ENCODE measurements at regions not wholly inside any gene's neighbourhood (a gene's known extent, or its start where the extent isn't known, plus 50 kb on each side); places are given as distances from the start of the nearest gene placed in this dataset.

DNA sequence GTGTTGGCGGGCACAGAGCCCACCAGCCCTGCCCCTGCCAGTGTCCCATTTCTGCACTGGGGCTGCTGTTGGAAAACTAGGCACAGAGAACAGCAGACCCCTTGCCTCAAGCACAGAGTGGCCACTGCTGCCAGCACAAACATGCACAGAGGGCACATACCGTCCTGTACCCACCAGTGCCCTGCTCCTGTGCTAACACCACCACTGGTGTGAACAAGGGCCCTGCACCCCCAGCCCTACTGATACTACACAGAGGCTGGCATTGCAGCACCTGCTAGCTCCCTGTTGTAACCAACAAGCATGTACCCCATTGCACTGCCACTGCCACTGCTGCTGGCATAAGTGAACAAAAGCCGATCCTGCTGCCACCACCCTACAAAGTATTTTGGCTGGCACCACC is 348.0 kb upstream of the MPDZ start:
- no peak for DNase-seq

DNA sequence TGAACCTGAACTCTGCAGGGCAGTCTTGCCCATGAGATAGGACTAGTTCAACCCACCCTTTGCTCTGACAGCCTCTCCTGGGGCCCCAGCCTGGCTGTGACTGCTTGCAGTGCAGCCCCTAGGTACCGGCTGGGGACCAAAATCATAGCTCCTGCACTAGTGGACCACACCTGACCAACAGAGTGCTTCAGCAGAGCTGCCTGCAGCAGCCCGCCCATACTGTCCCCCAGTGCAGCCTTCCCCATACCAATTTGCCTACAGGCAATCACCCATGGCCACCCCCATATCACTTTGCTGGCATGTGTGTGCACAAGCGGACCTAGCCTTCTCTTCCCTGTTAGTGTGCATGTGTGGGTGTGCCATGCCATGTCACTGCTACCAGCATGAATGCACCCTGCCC is 347.6 kb upstream of the MPDZ start:
- no peak for DNase-seq

DNA sequence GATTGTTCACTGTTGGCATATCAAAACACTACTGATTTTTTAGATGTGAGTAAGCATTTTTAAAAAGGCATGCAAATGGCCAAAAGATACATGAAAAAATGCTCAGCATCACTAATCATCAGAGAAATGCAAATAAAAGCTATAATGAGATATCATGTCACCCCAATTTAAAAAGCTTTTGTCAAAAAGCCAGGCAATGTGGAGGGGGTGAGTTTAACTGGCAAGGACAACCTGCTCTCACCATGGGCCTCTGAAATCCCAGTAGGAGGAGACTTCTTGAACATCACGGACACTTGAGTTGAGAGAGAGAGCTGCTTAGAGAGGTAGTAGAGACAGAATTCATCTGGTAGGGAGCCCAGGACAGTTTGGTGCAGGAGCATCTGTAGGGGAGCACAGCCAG is 347.1 kb upstream of the MPDZ start:
- DNase-seq = no peak

- no peak for DNase-seq
Measured at GRCh38 chr9:13621872-13622564, 342.5 kb upstream of the MPDZ start.

DNA sequence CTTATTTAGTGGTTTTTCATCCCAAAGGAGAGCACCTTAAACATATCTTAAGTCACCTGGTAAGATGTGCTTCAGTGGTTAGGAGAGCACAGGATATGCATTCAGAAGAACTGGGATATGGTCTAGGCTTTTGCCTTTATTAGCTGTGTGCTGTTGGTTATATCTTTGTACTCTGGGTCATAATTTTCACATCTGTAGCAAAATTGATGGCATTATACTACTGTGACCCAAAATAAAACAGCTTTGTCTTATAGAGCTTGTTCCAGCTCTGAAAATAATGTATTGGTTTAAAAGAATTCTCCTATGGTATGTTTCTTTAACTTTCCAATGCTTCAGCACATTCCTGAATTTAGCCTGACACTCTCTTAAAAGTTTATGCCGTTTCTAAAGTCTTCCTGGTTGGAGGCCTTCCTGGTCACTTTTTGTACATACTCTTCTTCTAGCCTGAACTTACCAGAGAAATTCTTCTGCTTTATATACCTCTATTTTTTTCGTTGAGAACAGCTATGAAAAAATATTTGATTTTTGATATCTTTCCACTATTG is 337.1 kb upstream of the MPDZ start:
- DNase-seq = no peak

- no peak for DNase-seq
Measured at GRCh38 chr9:13615660-13616490, 336.4 kb upstream of the MPDZ start.

- no peak for DNase-seq
Measured at GRCh38 chr9:13614060-13614459, 334.6 kb upstream of the MPDZ start.

DNA sequence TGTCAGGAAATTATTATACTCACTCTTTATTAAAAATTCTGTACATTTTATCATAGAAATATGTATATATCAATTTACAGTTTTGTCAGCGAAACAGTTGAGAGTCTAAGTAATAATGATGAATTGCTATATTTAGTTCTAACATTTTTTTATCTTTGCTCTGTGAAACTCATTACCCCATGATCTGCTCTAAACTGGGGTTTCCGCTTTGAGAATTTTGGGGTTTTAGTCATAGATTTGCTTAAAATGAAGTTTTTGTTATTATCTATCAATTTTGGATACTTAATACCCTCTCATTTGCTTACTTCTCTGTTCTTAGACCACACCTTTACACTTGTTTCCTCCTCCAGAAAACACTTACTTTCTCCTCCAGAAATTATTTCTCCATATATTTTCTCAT is 333.8 kb upstream of the MPDZ start:
- no peak for DNase-seq

DNA sequence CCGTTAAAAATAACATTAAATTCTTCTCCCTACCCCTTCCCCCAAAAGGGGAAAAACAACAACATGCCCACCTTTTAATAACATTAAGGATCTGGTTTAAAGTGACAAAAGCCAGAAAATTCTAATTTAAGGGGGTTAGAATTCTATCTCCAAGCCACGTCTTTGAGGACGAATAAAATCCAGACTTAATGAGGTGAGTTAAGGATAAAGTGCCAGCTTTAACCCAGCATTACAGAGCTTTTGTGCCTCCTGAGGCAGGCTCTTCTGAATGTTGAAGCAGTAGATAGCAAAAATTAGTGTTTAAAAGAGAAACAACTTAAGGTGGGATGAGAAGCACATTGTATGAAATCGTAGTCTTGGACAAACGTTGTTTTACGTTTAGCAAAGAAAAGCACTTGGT is 329.0 kb upstream of the MPDZ start:
- no peak for DNase-seq

GRCh38 chr9:13607481-13608441 is 328.3 kb upstream of the MPDZ start:
- DNase-seq = no peak

GRCh38 chr9:13606586-13606985 is 327.1 kb upstream of the MPDZ start:
- no peak for DNase-seq

DNA sequence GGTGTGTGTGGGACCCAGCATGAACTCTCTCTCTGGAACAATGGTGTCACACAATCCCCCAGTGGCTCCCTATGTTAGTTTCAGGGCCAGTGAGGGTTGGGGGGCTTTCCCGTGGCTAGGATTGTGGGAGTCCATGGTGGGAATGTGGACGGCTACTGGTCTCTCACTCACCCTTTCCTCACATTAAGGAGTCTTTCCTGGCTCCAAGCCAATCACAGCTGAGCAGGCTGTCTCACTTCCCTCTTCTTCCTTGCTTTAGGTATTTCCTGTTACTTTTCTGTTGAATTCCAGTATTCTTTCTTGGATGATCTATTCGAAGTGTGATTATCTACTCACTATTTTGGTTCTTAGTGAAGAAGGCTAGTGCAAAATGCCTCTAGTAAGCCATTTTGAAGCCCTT is 324.4 kb upstream of the MPDZ start:
- DNase-seq = no peak

DNA sequence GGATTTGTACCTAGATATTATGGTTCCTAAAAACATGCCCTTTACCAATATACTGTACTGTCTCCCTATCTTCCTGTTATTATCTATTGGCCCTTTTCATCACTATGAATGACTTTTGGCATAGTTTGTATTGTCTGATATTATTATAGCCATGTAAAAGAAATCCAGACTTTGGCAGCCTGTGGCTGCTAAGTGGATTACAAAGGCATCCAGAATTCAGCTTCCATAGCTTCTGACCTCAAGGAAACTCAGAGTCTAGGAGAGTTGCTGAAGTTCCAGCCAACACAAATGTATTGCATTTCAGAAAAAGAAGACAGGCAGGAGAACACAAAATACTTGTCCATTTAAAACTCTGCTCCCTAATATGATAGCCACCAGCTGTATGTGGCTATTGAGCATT is 319.2 kb upstream of the MPDZ start:
- DNase-seq = no peak

DNA sequence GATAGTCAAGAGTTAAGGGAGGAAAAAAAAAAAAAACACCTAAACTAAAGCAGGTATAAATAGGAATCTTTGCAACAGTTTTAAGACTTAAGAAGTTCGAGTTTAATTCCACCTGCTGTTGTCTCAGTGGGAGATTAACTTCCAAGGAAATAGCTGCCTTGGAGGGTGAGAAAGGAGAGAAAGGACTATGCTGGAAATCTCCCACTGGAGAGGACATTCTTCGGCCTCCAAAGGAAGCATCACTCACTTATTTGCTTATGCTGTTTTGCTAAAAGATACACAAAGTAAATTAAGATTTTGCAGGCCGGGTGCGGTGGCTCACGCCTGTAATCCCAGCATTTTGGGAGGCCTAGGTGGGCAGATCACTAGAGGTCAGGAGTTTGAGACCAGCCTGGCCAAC is 317.9 kb upstream of the MPDZ start:
- no peak for DNase-seq

DNA sequence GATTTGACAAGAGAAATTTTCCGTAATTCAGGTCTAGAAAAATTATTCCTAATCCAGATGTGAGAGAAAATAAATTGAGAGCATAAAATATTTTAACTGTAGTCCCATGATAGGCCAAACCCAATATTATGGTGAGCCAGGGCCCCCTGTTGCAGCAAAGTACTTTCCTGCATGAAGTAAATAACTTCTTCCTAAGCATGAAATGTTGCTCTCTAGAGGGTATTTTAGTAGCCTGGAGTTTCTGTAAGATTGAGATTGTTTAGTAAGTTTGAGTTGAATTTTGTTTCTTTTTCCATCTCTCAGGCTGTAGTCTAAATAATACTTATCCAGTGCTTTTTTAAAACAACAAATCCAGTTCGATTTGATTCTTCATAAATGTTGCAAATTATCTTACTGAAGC is 317.5 kb upstream of the MPDZ start:
- DNase-seq = no peak

GRCh38 chr9:13596383-13596970 is 317.0 kb upstream of the MPDZ start:
- no peak for DNase-seq

DNA sequence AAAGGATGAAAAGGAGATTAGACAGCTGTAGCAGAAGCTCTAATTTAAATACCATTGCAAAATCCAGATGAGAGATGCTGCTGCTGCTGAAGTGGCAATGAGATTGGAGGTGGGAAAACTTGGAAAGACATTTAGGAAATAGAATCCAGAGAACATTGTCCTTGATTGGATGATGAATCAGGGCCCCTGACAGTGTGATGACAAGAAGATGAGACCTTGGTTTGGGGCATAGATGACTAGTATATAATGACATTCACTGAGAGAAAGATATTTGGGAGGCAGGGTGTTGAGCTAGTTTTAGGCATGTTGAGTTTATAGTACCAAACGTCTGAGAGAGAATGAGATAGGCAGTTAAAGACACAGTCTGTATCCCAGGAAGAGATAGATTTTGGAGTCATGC is 311.5 kb upstream of the MPDZ start:
- DNase-seq = no peak

DNA sequence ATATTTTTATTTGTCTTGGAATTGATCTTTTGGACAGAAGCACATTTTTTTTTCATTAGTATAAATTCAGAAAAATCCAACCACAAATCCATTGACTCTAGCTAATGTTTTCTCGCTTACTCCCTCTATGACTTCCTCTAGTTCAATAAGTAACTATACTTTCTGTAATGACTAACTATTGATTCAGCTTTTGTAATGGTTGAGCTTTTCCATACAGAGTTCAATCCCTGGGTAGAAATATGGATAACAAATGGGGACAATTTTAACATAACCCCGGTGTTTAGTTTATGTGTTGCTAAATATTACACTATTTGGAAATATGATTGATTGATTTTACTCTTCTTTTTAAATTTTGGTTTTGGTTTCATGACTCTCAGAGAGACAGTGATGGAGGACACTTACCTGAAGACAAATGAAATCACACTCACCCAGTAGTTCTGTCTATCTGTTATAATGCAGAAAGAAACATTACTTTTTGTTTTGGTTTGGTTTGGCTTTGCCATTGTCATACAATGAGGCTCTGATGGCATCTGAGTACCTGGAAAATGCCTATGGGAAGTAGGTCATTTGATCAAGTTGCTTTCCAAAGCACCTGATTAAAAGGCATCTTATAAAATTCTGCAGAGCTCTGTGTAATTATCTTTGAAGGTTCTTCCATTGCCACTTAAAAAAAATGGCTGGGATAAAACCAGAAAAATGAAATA is 309.7 kb upstream of the MPDZ start:
- DNase-seq = no peak

- no peak for DNase-seq
Measured at GRCh38 chr9:13588151-13589033, 308.9 kb upstream of the MPDZ start.

DNA sequence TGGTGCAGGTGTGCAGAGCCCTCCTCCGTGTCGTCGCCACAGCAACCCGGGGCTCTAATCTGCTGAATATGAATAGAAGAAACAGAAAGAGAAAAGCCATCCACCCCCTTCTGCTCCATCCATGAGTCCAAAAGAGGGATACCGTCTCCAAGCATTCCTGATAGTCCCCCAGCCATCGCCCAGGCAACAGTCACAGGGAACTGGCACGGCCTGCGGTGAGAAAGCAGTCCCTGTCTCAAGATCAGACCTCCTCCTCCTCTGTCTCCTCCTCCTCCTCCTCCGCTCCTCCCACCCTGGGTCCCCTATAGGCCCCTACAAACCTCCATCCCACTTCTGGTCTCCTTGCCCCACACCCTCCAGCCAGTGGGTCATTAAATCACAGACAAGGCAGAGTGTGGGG is 308.1 kb upstream of the MPDZ start:
- DNase-seq = no peak

Data from NCI-H1105 (cell line).